ENCODE measurements at regions not wholly inside any gene's neighbourhood (a gene's known extent, or its start where the extent isn't known, plus 50 kb on each side); places are given as distances from the start of the nearest gene placed in this dataset.

DNA sequence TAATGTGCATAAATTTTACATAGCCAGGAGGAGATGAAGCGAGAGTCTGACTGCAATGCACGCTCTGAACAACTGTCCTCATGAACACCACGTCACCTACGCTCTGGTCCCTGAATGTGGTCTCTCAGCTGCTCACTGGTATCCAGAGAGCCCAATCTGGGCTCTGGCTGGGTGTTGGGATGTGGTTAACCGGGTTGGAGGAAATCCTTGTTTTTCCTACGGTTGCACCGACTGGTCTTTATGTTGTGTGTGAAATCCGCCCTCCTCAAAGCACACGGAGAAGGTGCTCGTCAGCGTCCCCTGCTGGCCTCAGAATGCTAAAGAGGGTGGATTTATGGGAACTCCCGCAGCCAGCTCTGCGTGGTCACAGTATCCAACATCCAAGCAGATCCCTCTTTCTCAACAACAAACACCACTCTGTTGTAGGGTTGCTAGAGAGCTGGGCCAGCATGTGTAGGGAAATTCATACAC lies 51.8 kb upstream of the FAM89A start:
- DNase-seq (ENCODE audit: low read depth, low spot score), result no peak
- H3K4me3 ChIP-seq (ENCODE audit: low read depth, low read length), result no peak overlapping the region
- TF ChIP-seq, protein P1, sequence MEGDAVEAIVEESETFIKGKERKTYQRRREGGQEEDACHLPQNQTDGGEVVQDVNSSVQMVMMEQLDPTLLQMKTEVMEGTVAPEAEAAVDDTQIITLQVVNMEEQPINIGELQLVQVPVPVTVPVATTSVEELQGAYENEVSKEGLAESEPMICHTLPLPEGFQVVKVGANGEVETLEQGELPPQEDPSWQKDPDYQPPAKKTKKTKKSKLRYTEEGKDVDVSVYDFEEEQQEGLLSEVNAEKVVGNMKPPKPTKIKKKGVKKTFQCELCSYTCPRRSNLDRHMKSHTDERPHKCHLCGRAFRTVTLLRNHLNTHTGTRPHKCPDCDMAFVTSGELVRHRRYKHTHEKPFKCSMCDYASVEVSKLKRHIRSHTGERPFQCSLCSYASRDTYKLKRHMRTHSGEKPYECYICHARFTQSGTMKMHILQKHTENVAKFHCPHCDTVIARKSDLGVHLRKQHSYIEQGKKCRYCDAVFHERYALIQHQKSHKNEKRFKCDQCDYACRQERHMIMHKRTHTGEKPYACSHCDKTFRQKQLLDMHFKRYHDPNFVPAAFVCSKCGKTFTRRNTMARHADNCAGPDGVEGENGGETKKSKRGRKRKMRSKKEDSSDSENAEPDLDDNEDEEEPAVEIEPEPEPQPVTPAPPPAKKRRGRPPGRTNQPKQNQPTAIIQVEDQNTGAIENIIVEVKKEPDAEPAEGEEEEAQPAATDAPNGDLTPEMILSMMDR (IDR thresholded peaks at IDR 0.05; ENCODE audit: low read depth, low read length), result peak; percentile 65
- in situ Hi-C loops (cut with HindIII; ENCODE audit: low sequenced_read_pairs), result no loop called here

DNA sequence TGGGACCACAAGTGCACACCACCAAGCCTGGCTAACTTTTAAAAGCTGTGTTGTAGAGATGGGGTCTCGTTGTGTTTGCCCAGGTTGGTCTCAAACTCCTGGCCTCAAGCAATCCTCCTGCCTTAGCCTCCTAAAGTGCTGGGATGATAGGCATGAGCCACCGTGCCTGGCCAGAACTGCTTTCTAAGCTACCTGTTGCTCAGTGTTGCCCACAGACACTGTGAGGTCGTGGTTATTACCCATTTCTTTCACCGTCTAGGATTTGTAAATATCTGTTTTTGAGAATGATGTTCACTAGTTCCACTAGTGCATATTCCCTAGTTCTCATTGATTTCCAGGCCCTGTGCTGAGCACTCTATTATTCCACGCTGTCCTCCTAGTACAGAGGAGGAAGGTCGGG lies 51.4 kb upstream of the FAM89A start:
- in situ Hi-C loops (cut with HindIII; ENCODE audit: low sequenced_read_pairs), result no loop called here
- no peak for DNase-seq (ENCODE audit: low read depth, low spot score)
- H3K4me3 ChIP-seq (ENCODE audit: low read depth, low read length), result no peak overlapping the region
- TF ChIP-seq, protein P1 (IDR thresholded peaks at IDR 0.05; ENCODE audit: low read depth, low read length), result no peak

Data from astrocyte of the spinal cord (primary cell).